NCI-H748 (cell line): ENCODE measurements at regions not wholly inside any gene's neighbourhood (a gene's known extent, or its start where the extent isn't known, plus 50 kb on each side); places are given as distances from the start of the nearest gene placed in this dataset.

ENCODE experiments used
- DNase-seq: peaks from one replicate; lab custom pipeline; 2025; ENCODE audit not compliant: unreplicated experiment; lab: John Stamatoyannopoulos, UW

DNA sequence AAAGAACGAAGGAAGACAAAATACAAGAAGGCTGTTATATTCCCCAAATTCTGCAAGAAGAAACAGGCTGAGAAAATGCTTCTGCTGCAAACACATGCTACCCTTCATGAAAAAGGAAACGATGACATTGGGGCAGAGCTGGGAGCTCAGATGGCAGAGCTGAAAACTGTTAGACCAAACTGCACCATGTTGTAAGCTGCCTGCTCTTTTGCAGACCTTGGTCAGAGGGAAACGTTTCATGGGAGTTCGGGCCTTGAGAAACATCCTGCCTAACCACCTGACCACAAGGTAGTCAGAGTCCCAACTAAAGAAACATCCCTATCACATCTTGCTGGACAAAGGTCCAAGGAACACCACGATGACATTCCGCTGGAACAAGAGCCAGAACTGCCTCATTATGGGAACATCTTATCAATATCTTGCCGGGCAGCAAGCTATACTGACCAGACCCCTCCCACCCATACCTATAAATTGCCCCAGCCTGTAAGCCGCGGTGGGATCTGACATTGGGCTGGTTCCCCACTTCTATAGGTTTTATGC, 110.7 kb upstream of the CTSC start:
- no peak for DNase-seq

GRCh38 chr11:88447281-88447680, 109.7 kb upstream of the CTSC start:
- DNase-seq: no peak

- DNase-seq: no peak
These were observed 101.8 kb upstream of the CTSC start for GRCh38 chr11:88439356-88439755.

GRCh38 chr11:88438721-88439120, 101.2 kb upstream of the CTSC start:
- no peak for DNase-seq

GRCh38 chr11:88435415-88435814, 97.9 kb upstream of the CTSC start:
- no peak for DNase-seq

DNA sequence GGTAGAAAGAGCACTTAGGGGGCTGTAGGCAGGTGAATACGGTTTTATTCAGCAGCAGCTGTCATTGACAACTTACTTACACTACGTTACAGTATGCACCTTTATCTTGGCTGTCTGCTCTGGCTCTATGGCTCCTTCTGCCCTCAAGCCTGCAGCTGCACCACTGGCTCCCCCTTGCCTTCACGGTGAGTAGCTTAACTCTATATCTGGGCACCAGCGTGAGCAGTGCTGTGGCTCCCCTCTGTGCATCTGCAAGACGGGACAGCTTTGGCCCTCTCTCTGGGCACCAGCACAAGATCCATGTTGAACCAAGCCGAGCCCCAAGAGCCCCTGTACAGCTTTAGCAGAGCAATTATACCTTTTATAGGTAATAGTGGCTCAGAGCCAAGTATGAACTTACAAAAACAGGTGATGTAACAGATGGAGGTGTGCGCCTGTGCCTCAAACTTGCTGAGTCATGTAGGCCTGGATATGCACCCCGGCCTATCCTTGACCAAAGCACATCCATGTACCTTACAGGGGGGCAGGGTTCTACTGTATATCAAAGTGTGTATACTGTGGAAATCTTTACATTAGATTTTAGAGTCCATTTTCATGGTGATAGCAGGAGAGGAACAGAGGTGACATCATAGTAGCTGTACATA, 96.9 kb upstream of the CTSC start:
- peak; percentile 12 for DNase-seq

DNA sequence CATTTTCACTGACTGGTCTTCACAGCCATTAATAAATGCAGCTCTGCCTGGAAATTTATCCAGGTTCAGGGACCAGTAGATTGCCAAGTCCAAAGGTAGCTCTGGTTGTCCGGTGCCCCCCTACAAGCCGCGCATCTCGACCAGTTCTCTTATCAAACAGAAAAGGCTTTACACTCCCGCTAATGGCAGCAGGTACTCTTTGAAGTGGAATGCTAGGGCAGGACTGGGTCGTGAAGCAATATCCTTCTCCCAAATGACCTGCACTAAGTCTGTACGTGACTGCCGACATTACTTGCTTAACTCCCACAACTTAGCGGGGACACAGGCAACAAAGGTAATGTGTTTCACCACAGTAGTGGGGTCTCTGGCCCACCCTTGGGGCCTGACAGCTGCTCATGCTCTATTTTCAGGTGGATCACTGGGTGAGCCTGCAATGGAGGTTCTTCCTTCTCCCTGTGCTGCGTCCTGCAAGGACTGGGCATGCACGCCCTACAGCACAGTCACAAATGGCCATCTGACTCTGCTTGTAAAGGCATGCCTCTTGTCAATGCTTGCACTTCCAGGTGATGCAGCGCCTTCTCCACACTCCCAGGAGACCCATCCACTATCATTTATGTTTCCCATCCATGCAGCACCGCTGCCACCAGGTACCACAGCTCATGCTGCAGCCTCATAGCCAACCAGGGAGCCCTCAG, 96.1 kb upstream of the CTSC start:
- no peak for DNase-seq

GRCh38 chr11:88431675-88432341, 94.3 kb upstream of the CTSC start:
- DNase-seq: peak; percentile 1

GRCh38 chr11:88428959-88429358, 91.4 kb upstream of the CTSC start:
- DNase-seq: no peak

- no peak for DNase-seq
These were observed 90.2 kb upstream of the CTSC start for GRCh38 chr11:88427719-88428118.

DNA sequence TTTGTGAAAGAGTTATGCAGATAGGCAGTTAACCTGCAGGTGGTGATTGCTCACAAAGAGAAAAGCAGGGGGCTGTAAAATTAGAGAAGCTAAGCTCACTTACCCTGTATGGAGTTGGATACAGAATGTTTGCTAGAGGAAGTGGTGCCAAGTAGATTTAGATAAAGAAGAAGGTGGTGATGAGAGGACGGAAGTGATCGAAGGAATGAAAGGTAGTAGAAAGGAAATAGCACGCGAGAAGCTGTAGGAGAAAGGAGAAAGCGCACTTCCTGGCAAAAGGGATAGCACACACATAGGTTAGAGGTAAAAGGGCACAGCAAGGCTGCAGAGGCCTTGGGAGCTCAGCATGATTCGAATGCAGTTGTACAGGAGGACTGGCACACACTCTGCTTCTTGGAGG, 87.3 kb upstream of the CTSC start:
- DNase-seq: no peak

DNA sequence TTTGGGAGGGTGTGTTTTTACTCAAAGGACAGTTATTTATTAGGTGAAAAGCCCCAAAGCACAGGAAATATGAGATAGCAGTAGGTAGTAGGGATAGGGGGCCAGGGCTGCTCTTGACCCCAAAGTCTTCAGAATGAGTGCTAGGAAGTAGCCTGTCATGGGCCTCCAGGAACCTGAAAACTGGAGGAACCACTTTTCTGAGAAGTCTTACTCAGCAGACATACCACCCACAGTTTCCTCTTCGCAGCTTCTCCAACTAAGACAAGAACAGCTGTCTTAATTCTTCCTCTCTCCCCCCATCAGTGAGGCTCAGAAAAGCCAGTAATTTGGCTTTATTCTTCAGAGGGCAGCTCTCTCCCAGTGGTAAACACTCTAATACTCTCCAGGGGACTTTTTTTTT, 84.0 kb upstream of the CTSC start:
- DNase-seq: no peak

DNA sequence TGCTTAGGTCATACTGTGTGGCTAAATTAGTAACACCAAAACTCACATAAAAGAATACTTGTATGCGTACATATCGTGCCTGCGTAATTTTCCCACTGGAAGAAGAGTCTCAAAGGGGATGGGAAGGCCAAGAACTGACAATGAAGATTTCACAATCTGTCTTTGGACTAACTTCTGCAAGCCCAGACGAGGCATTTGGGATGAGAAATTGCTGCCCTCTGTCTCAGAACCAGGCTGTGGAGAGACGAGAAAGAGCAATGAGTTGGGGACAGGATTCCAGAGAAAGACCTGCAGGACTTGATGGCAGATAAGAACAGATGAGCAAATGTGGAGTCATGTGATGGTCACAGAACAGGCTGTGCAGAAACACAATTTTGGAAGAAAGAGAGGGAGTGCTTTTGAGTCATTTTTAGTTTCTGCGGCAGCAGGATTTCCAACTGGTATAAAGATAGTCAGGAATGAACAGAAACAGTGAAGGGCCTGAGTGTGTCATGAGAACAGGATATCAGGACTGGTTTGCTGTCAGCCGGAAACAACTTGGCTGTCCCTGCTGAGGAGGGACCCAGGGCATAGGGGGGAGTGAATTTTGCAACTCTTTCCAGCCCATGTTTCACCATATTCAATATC, 82.7 kb upstream of the CTSC start:
- no peak for DNase-seq

- peak; percentile 47 for DNase-seq
These were observed 81.0 kb upstream of the CTSC start for GRCh38 chr11:88418508-88418907.

DNA sequence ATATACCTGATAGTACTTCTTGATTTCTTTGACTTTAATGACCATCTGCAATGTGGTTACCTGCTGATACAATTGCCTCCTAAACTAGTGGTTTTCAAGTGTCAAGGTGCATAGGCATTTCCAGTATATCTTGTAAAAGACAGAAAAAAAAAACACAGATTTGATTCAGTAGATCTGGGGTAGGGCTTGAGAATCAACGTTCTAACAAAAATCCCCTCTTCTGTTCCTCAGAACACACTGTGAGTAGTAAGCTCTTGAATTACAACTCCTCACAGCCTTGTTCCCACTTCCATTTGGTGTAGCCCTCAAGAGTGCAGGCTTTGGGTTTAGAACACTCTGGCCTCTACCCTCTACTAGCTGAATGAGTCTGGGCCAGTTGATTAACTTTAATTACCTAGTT, 78.0 kb upstream of the CTSC start:
- no peak for DNase-seq

DNA sequence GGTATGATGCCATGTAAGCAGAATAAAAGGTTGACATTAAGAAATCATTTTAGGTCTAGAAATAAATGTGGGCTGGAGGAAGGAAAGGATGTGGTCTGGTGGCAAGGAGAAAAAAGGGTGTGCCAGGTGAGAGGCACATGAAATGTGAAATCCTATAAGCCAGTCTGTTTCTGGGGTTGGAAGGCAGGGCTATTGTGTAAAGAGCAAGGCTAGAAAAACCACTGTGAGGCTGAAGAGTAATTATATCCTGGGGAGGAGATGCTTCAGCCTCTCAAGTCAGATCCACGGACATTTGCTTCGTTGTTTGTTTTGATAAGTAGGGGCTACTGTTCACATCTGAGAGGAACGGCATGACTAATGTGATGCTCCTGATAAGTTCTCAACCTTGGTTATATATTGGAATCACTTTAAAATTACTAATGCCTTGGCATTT, 77.5 kb upstream of the CTSC start:
- DNase-seq: no peak

DNA sequence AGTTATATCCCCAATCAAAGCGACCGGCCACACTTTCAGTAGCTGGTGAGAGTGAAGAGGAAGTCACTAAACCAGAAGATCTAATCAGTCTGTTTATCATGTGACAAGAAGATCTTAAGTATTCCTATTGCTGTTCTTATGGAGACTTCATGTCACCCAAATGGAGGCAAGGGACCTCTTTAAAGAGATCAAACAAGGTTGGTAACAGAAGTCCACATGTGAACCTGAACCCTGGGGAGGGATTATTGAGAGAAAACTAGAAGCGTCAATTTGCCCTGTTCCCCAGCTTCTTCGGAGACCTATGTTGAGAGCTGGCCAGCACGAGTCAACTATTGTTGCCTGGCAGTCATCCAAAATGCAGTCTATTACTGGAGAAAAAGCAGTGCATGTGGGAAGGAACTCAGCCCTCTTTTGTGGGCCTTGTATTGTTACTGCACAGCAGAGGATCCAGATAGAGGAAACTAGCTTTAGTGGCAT, 76.9 kb upstream of the CTSC start:
- DNase-seq: no peak

- no peak for DNase-seq
These were observed 73.7 kb upstream of the CTSC start for GRCh38 chr11:88411265-88411664.

- no peak for DNase-seq
These were observed 73.1 kb upstream of the CTSC start for GRCh38 chr11:88410656-88411055.

- DNase-seq: no peak
These were observed 72.5 kb upstream of the CTSC start for GRCh38 chr11:88410056-88410455.

DNA sequence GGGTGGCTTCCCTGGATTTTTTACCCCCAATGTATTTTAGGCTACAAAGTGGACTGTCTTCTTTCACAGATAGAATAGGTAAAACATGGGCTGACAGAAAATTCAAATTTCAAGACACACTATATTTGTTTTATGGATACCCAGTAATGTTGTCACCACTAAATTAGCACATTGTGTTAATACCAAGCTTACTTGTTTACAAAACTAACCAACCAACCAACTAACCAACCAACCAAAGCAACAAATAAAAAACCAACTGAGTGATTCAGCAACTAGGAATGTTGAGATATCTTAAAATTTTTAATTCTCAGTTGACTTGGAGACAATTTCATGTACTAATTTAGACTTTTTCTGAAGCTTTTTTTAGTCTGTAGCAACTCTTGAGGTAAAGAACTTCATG, 69.3 kb upstream of the CTSC start:
- DNase-seq: no peak

- no peak for DNase-seq
These were observed 68.3 kb upstream of the CTSC start for GRCh38 chr11:88405853-88406252.
